ENCODE measurements at regions not wholly inside any gene's neighbourhood (a gene's known extent, or its start where the extent isn't known, plus 50 kb on each side); places are given as distances from the start of the nearest gene placed in this dataset.

DNA sequence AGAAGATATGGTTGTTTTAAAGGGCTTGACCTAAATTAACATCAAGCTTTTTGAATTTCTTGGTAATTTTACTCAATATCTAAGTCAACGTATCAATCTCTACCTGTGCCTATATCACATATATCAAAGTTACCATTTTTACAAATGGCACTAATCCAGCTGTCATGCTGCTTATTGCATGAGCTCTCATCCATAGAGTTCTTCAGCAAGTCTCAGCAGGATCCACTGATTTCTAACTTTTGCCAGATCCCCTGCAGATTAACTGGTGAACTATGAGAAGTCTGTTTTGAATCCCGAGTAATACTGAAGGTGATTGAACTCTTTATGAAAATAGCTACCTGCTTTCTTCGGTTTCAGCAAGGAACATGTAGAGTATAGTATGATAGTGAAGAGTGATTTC is 1239.8 kb upstream of the ACO1 start:
- TF ChIP-seq POLR2A (IDR thresholded peaks at IDR 0.05), result no peak
- TF ChIP-seq, protein P1, sequence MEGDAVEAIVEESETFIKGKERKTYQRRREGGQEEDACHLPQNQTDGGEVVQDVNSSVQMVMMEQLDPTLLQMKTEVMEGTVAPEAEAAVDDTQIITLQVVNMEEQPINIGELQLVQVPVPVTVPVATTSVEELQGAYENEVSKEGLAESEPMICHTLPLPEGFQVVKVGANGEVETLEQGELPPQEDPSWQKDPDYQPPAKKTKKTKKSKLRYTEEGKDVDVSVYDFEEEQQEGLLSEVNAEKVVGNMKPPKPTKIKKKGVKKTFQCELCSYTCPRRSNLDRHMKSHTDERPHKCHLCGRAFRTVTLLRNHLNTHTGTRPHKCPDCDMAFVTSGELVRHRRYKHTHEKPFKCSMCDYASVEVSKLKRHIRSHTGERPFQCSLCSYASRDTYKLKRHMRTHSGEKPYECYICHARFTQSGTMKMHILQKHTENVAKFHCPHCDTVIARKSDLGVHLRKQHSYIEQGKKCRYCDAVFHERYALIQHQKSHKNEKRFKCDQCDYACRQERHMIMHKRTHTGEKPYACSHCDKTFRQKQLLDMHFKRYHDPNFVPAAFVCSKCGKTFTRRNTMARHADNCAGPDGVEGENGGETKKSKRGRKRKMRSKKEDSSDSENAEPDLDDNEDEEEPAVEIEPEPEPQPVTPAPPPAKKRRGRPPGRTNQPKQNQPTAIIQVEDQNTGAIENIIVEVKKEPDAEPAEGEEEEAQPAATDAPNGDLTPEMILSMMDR (IDR thresholded peaks at IDR 0.05), result no peak
